ENCODE measurements at regions not wholly inside any gene's neighbourhood (a gene's known extent, or its start where the extent isn't known, plus 50 kb on each side); places are given as distances from the start of the nearest gene placed in this dataset.
"Not testable (repeated sequence)": the region's sequence is repeated elsewhere in the genome, so short reads cannot be mapped to it uniquely, and the experiment has no call there.

GRCh38 chr6:154321-155092 is 137.8 kb upstream of the DUSP22 start:
- H3K4me3 ChIP-seq; H3K4me1 ChIP-seq (replicated peaks; ENCODE audit: insufficient read depth); H3K79me2 ChIP-seq (ENCODE audit: low read depth); BruUV-seq (replicated peaks); H4K20me1 ChIP-seq (ENCODE audit: insufficient read depth); H3K9me3 ChIP-seq (ENCODE audit: insufficient read depth, low read depth); H3K36me3 ChIP-seq (ENCODE audit: low read depth); H3K4me2 ChIP-seq; H2AFZ ChIP-seq; intact Hi-C loops (cut with micrococcal nuclease; ENCODE audit: unreplicated experiment); H3K9me2 ChIP-seq (ENCODE audit: insufficient read depth); H3K27ac ChIP-seq; H3F3A ChIP-seq (ENCODE audit: insufficient read depth, low read depth); H3K27me3 ChIP-seq (ENCODE audit: insufficient read depth, low read depth); DNase-seq: not testable (repeated sequence)
- POLR2A ChIA-PET (ENCODE audit: unreplicated experiment): interaction anchor here (0.6 kb wide), 1 partner anchor 1084 kb away, joined by 3 read pairs; no protein-coding TSS in a partner anchor
- CTCF ChIA-PET: interaction anchor here (0.6 kb wide), 1 partner anchor 438 kb away, joined by 4 read pairs; no protein-coding TSS in a partner anchor

DNA sequence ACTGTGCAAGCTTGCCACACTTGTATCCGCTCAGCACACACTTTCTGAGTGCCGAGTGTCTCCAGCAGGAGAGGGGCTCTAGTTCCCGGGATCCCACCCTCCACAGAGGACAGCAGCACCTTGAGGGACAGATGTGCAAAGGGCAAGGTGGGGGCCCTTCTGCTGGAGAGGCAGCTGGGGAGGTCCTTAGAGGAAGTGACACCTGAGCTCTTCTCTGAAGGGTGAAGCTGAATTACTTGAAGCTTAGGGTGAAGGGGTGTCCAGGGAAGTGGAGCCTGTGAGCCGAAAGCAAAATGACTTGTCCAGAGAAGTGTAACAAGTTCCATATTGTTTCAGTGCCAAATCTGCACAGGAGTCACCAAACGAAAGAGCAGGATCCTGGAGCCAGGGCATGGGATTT is 136.3 kb upstream of the DUSP22 start:
- Histone ChIP-seq H3K36me3 (ENCODE audit: low read depth) (no peaks in the 10 kb centered on the region), H3K9me2 (ENCODE audit: insufficient read depth) (no peaks in the 10 kb centered on the region), H3K27ac (no peak overlapping the region), H3K9me3 (ENCODE audit: insufficient read depth, low read depth) (no peaks in the 10 kb centered on the region), H3K4me3 (no peak overlapping the region), H3K4me2 (no peak overlapping the region), H3K27me3 (ENCODE audit: insufficient read depth, low read depth) (peaks cover 7% of the 10 kb centered on the region; the same call in 1 of the 2 replicates), H3K4me1 (replicated peaks; ENCODE audit: insufficient read depth) (no peaks in the 10 kb centered on the region), H3F3A (ENCODE audit: insufficient read depth, low read depth) (no peaks in the 10 kb centered on the region), H4K20me1 (ENCODE audit: insufficient read depth) (no peaks in the 10 kb centered on the region), H2AFZ (no peak overlapping the region), H3K79me2 (ENCODE audit: low read depth) (no peaks in the 10 kb centered on the region)
- DNase-seq: no peak
- POLR2A ChIA-PET (ENCODE audit: unreplicated experiment): no interaction called here
- TF ChIP-seq CTCF (conservative IDR thresholded peaks at IDR 0.05) (no peak), EZH2 (IDR thresholded peaks at IDR 0.05; ENCODE audit: low read depth) (no peak)
- BruUV-seq (replicated peaks): no TSS peak
- intact Hi-C loops (cut with micrococcal nuclease; ENCODE audit: unreplicated experiment): no loop called here
- CTCF ChIA-PET: no interaction called here

DNA sequence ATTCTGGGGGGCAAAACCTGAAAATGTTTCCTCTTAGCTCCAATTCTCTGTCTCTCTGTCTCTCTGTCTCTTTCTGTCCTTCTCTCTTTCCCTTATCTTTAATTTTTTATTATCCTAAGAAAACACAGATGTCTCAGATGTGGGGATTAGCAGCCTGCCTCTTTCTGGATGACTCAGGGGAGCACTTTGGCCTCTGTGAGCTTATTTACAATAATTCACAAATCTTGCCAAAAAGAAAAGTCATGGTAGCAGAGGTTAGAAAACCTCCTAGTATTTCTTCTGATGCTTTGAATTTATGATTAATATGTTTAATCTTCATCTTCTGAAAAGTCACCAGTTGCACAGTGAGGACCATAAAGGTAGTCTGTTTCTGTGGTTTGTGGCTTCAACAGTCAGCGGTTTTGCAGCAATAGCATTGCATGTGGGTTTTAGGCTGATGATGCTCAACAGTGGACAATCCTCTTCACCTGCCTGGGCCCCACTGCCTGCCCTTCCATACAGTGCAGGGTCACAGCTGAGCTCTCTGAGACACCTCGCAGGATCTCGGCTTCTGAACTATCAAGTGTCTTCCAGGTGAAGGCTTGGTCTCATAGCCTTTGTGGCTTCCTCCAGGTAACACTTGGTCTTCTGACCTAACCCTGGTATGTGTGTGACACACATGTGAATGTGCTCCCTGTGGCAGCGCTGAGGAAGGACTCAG is 135.7 kb upstream of the DUSP22 start:
- DNase-seq; H4K20me1 ChIP-seq (ENCODE audit: insufficient read depth); H3K4me2 ChIP-seq; H2AFZ ChIP-seq; intact Hi-C loops (cut with micrococcal nuclease; ENCODE audit: unreplicated experiment); H3K9me3 ChIP-seq (ENCODE audit: insufficient read depth, low read depth); CTCF ChIA-PET; H3K9me2 ChIP-seq (ENCODE audit: insufficient read depth); BruUV-seq (replicated peaks); H3K4me3 ChIP-seq; POLR2A ChIA-PET (ENCODE audit: unreplicated experiment); H3K27me3 ChIP-seq (ENCODE audit: insufficient read depth, low read depth); H3K79me2 ChIP-seq (ENCODE audit: low read depth); H3K27ac ChIP-seq; H3F3A ChIP-seq (ENCODE audit: insufficient read depth, low read depth); H3K4me1 ChIP-seq (replicated peaks; ENCODE audit: insufficient read depth); H3K36me3 ChIP-seq (ENCODE audit: low read depth): not testable (repeated sequence)

GRCh38 chr6:157176-157575 is 135.1 kb upstream of the DUSP22 start:
- DNase-seq; H2AFZ ChIP-seq; H3K4me3 ChIP-seq; H3K27me3 ChIP-seq (ENCODE audit: insufficient read depth, low read depth); H4K20me1 ChIP-seq (ENCODE audit: insufficient read depth); POLR2A ChIA-PET (ENCODE audit: unreplicated experiment); H3K9me2 ChIP-seq (ENCODE audit: insufficient read depth); H3K4me1 ChIP-seq (replicated peaks; ENCODE audit: insufficient read depth); intact Hi-C loops (cut with micrococcal nuclease; ENCODE audit: unreplicated experiment); CTCF ChIA-PET; H3K4me2 ChIP-seq; H3K79me2 ChIP-seq (ENCODE audit: low read depth); H3K27ac ChIP-seq; H3F3A ChIP-seq (ENCODE audit: insufficient read depth, low read depth); H3K36me3 ChIP-seq (ENCODE audit: low read depth); BruUV-seq (replicated peaks); H3K9me3 ChIP-seq (ENCODE audit: insufficient read depth, low read depth): not testable (repeated sequence)

- H3K79me2 ChIP-seq (ENCODE audit: low read depth); DNase-seq; H3K4me3 ChIP-seq; intact Hi-C loops (cut with micrococcal nuclease; ENCODE audit: unreplicated experiment); BruUV-seq (replicated peaks); H3K9me2 ChIP-seq (ENCODE audit: insufficient read depth); CTCF ChIA-PET; H4K20me1 ChIP-seq (ENCODE audit: insufficient read depth); H3K36me3 ChIP-seq (ENCODE audit: low read depth); H3K9me3 ChIP-seq (ENCODE audit: insufficient read depth, low read depth); H3K4me2 ChIP-seq; H3K4me1 ChIP-seq (replicated peaks; ENCODE audit: insufficient read depth); POLR2A ChIA-PET (ENCODE audit: unreplicated experiment); H2AFZ ChIP-seq; H3F3A ChIP-seq (ENCODE audit: insufficient read depth, low read depth); H3K27ac ChIP-seq: not testable (repeated sequence)
- peaks cover 12% of the 10 kb centered on the region; the same call in 1 of the 2 replicates for H3K27me3 ChIP-seq (ENCODE audit: insufficient read depth, low read depth)
These were observed 130.6 kb upstream of the DUSP22 start for GRCh38 chr6:161657-162056.

All from PC-9 (cell line).